ENCODE measurements at regions not wholly inside any gene's neighbourhood (a gene's known extent, or its start where the extent isn't known, plus 50 kb on each side); places are given as distances from the start of the nearest gene placed in this dataset.

GRCh38 chr22:47631571-47632102 is 869.2 kb downstream of the TBC1D22A start:
- Mint-ChIP-seq H3K9me3 (no peaks in the 10 kb centered on the region), H3K36me3 (ENCODE audit: low read depth) (no peaks in the 10 kb centered on the region), H3K4me3 (no peak overlapping the region), H3K27ac (ENCODE audit: unreplicated experiment) (no peak overlapping the region), H3K4me1 (no peaks in the 10 kb centered on the region), H3K27me3 (ENCODE audit: low read depth) (peaks cover 16% of the 10 kb centered on the region)
- DNase-seq (ENCODE audit: low read depth, low spot score), result no peak
- TF ChIP-seq CTCF (conservative IDR thresholded peaks at IDR 0.05), result no peak

- DNase-seq (ENCODE audit: low read depth, low spot score), result no peak
- Mint-ChIP-seq H3K27me3 (ENCODE audit: low read depth) (peaks cover 14% of the 10 kb centered on the region), H3K4me1 (no peaks in the 10 kb centered on the region), H3K9me3 (no peaks in the 10 kb centered on the region), H3K36me3 (ENCODE audit: low read depth) (no peaks in the 10 kb centered on the region), H3K27ac (ENCODE audit: unreplicated experiment) (no peak overlapping the region), H3K4me3 (no peak overlapping the region)
- TF ChIP-seq CTCF (conservative IDR thresholded peaks at IDR 0.05), result no peak
Measured at GRCh38 chr22:47630741-47631534, 868.5 kb downstream of the TBC1D22A start.

- Mint-ChIP-seq H3K4me1 (no peaks in the 10 kb centered on the region), H3K4me3 (no peak overlapping the region), H3K36me3 (ENCODE audit: low read depth) (no peaks in the 10 kb centered on the region), H3K9me3 (no peaks in the 10 kb centered on the region), H3K27me3 (ENCODE audit: low read depth) (peaks cover 14% of the 10 kb centered on the region), H3K27ac (ENCODE audit: unreplicated experiment) (no peak overlapping the region)
- DNase-seq (ENCODE audit: low read depth, low spot score), result no peak
- no peak for TF ChIP-seq CTCF (conservative IDR thresholded peaks at IDR 0.05)
Measured at GRCh38 chr22:47629791-47630655, 867.6 kb downstream of the TBC1D22A start.

GRCh38 chr22:47629273-47629711 is 866.8 kb downstream of the TBC1D22A start:
- no peak for TF ChIP-seq CTCF (conservative IDR thresholded peaks at IDR 0.05)
- H3K27me3 Mint-ChIP-seq (ENCODE audit: low read depth), result peaks cover 14% of the 10 kb centered on the region
- no peak overlapping the region for H3K4me3 Mint-ChIP-seq
- no peak overlapping the region for H3K27ac Mint-ChIP-seq (ENCODE audit: unreplicated experiment)
- H3K9me3 Mint-ChIP-seq, result no peaks in the 10 kb centered on the region
- no peaks in the 10 kb centered on the region for H3K36me3 Mint-ChIP-seq (ENCODE audit: low read depth)
- H3K4me1 Mint-ChIP-seq, result no peaks in the 10 kb centered on the region
- DNase-seq (ENCODE audit: low read depth, low spot score), result no peak

- Mint-ChIP-seq H3K9me3 (no peaks in the 10 kb centered on the region), H3K27me3 (ENCODE audit: low read depth) (peaks cover 14% of the 10 kb centered on the region), H3K36me3 (ENCODE audit: low read depth) (no peaks in the 10 kb centered on the region), H3K4me3 (no peak overlapping the region), H3K4me1 (no peaks in the 10 kb centered on the region), H3K27ac (ENCODE audit: unreplicated experiment) (no peak overlapping the region)
- no peak for DNase-seq (ENCODE audit: low read depth, low spot score)
- no peak for TF ChIP-seq CTCF (conservative IDR thresholded peaks at IDR 0.05)
Measured at GRCh38 chr22:47628477-47629272, 866.2 kb downstream of the TBC1D22A start.

All from neural crest cell (in vitro differentiated cells).